HL-60 (cell line): ENCODE measurements at regions not wholly inside any gene's neighbourhood (a gene's known extent, or its start where the extent isn't known, plus 50 kb on each side); places are given as distances from the start of the nearest gene placed in this dataset.

Experiments used
- DNase-seq, 2 experiments: peaks; one replicate each; pipeline ENCODE4 v3.0.0-alpha.2; 2010 to 2020; ENCODE audit warnings: low read depth in 1 of 2, low spot score in 1 of 2
- H3K27ac ChIP-seq: fragments of 250-450 bp; sonication (Bioruptor Pico); replicated peaks from 2 replicates; pipeline ENCODE4 v1.5.1; 2020; ENCODE audit warnings: mild to moderate bottlenecking, moderate library complexity
- H3K27me3 ChIP-seq: fragments of 250-450 bp; sonication (Bioruptor Pico); 2 replicates; pipeline ENCODE4 v1.5.1; 2021; ENCODE audit warnings: mild to moderate bottlenecking, moderate library complexity; ENCODE audit not compliant: insufficient read depth, poor library complexity, severe bottlenecking
- H3K4me3 ChIP-seq: replicated peaks from 2 replicates; pipeline ENCODE4 v1.5.1; 2011; ENCODE audit warnings: mild to moderate bottlenecking, control low read depth, low read length; ENCODE audit not compliant: insufficient read depth
- CTCF ChIP-seq: IDR thresholded peaks from one replicate; pipeline ENCODE4 v1.5.1; 2011; ENCODE audit warnings: low read length, control low read depth, inconsistent platforms; ENCODE audit not compliant: insufficient read depth
- GABPA ChIP-seq: IDR thresholded peaks from 2 replicates; pipeline ENCODE4 v1.6.1; 2012; ENCODE audit warnings: low read depth
- POLR2AphosphoS5 ChIP-seq: IDR thresholded peaks from 2 replicates; pipeline ENCODE4 v1.6.1; 2012; ENCODE audit warnings: low read depth
- REST ChIP-seq: IDR thresholded peaks from 2 replicates; pipeline ENCODE4 v1.6.1; 2012; ENCODE audit warnings: low read depth; ENCODE audit not compliant: insufficient replicate concordance
- SPI1 ChIP-seq: IDR thresholded peaks from 2 replicates; pipeline ENCODE4 v1.6.1; 2012; ENCODE audit warnings: low read depth, mild to moderate bottlenecking, borderline replicate concordance

- H3K27ac ChIP-seq = no peak overlapping the region
- TF ChIP-seq POLR2AphosphoS5 = no peak
- TF ChIP-seq SPI1 = no peak
- no peak for TF ChIP-seq CTCF
- no peak for TF ChIP-seq REST
- no peak for TF ChIP-seq GABPA
- DNase-seq = no peak
Observed at GRCh38 chr13:21895779-21896178, 224.9 kb downstream of the FGF9 start.

GRCh38 chr13:21897161-21897560 lies 226.3 kb downstream of the FGF9 start:
- DNase-seq = no peak
- TF ChIP-seq POLR2AphosphoS5 (no peak), CTCF (no peak), REST (no peak), GABPA (no peak), SPI1 (no peak)
- Histone ChIP-seq H3K4me3 (no peak overlapping the region), H3K27ac (no peak overlapping the region), H3K27me3 (no peaks in the 10 kb centered on the region)

More at GRCh38 chr13:21895779-21896178, 224.9 kb downstream of the FGF9 start:
- no peak overlapping the region for H3K4me3 ChIP-seq
- no peaks in the 10 kb centered on the region for H3K27me3 ChIP-seq

GRCh38 chr13:21898459-21898858 lies 227.6 kb downstream of the FGF9 start:
- no peak for DNase-seq
- H3K27ac ChIP-seq = no peak overlapping the region
- no peak for TF ChIP-seq SPI1
- no peak for TF ChIP-seq REST
- no peak for TF ChIP-seq POLR2AphosphoS5
- H3K4me3 ChIP-seq = no peak overlapping the region
- no peaks in the 10 kb centered on the region for H3K27me3 ChIP-seq

- Histone ChIP-seq H3K4me3 (no peak overlapping the region), H3K27ac (no peak overlapping the region), H3K27me3 (no peaks in the 10 kb centered on the region)
- no peak for DNase-seq
- no peak for TF ChIP-seq POLR2AphosphoS5
- no peak for TF ChIP-seq REST
- no peak for TF ChIP-seq CTCF
Observed at GRCh38 chr13:21898945-21899344, 228.1 kb downstream of the FGF9 start.
